Osteoblast (primary cell): ENCODE measurements at regions not wholly inside any gene's neighbourhood (a gene's known extent, or its start where the extent isn't known, plus 50 kb on each side); places are given as distances from the start of the nearest gene placed in this dataset.

Experiments used
- DNase-seq: peaks from one replicate; pipeline ENCODE4 v3.0.0; 2011; ENCODE audit warnings: low spot score, mixed read lengths; ENCODE audit not compliant: insufficient read length; ENCODE audit errors: missing footprints
- H2AFZ ChIP-seq: 2 replicates; pipeline ENCODE4 v1.6.0; 2011; ENCODE audit warnings: mild to moderate bottlenecking, low read length
- H3K27ac ChIP-seq: 2 replicates; pipeline ENCODE4 v1.5.1; 2011; ENCODE audit warnings: mild to moderate bottlenecking, low read depth, low read length, moderate library complexity
- H3K27me3 ChIP-seq: 2 replicates; pipeline ENCODE4 v1.6.0; 2012; ENCODE audit warnings: mild to moderate bottlenecking, control low read depth, inconsistent platforms, low read length, moderate library complexity; ENCODE audit not compliant: insufficient read depth
- H3K36me3 ChIP-seq: 2 replicates; pipeline ENCODE4 v1.5.1; 2011; ENCODE audit warnings: mild to moderate bottlenecking, low read length, control low read depth, moderate library complexity; ENCODE audit not compliant: insufficient read depth
- H3K4me1 ChIP-seq: 2 replicates; pipeline ENCODE4 v1.5.1; 2011; ENCODE audit warnings: mild to moderate bottlenecking, low read length, control low read depth, moderate library complexity; ENCODE audit not compliant: insufficient read depth
- H3K4me2 ChIP-seq: 2 replicates; pipeline ENCODE4 v1.6.0; 2011; ENCODE audit warnings: mild to moderate bottlenecking, low read length; ENCODE audit not compliant: insufficient read depth
- H3K4me3 ChIP-seq: fragments of 200-600 bp; sonication (generic); 3 replicates; pipeline ENCODE4 v1.5.1; 2012; ENCODE audit warnings: mild to moderate bottlenecking, low read length, inconsistent platforms; ENCODE audit not compliant: insufficient read depth
- H3K79me2 ChIP-seq: 2 replicates; pipeline ENCODE4 v1.6.0; 2012; ENCODE audit warnings: mild to moderate bottlenecking, low read length, control low read depth, inconsistent platforms; ENCODE audit not compliant: insufficient read depth
- H3K9me3 ChIP-seq: 2 replicates; pipeline ENCODE4 v1.5.1; 2011; ENCODE audit warnings: low read depth, low read length, control low read depth
- H4K20me1 ChIP-seq: 2 replicates; pipeline ENCODE4 v1.6.0; 2012; ENCODE audit warnings: mild to moderate bottlenecking, low read length, control low read depth; ENCODE audit not compliant: insufficient read depth
- CTCF ChIP-seq: IDR thresholded peaks from 2 replicates; pipeline ENCODE4 v1.5.1; 2011; ENCODE audit warnings: mild to moderate bottlenecking, low read depth, low read length, moderate library complexity; ENCODE audit errors: extremely low read depth

- Histone ChIP-seq H4K20me1 (no peaks in the 10 kb centered on the region), H3K36me3 (no peaks in the 10 kb centered on the region), H3K79me2 (no peaks in the 10 kb centered on the region), H2AFZ (no peak overlapping the region), H3K4me3 (no peak overlapping the region), H3K9me3 (no peaks in the 10 kb centered on the region), H3K4me2 (no peak overlapping the region), H3K27me3 (no peaks in the 10 kb centered on the region), H3K27ac (no peak overlapping the region), H3K4me1 (no peaks in the 10 kb centered on the region)
- no peak for TF ChIP-seq CTCF
- DNase-seq = no peak
Observed at GRCh38 chr4:157459785-157460184, 239.3 kb downstream of the GRIA2 start.

DNA sequence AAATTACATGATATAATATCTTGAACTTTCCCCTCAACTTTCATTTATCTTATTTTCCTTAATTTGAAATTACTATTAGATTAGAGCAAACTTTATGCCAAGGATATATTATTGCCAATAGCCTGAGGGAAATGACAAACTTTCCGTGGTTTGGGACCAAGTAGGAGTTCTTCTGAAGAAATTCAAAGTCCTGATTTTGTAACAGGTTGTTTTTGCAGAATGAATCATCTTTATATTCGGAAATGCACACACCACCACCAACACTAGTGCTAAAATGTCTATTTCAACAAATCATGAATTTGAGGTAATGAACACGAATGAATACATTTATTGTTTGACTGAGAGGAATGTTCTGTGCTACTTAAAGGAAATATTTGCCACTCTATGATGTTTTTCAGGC, 226.7 kb downstream of the GRIA2 start:
- Histone ChIP-seq H3K36me3 (no peaks in the 10 kb centered on the region), H2AFZ (no peak overlapping the region), H3K27ac (no peak overlapping the region), H4K20me1 (no peaks in the 10 kb centered on the region), H3K27me3 (no peaks in the 10 kb centered on the region), H3K9me3 (no peaks in the 10 kb centered on the region), H3K4me1 (no peaks in the 10 kb centered on the region), H3K4me3 (no peak overlapping the region), H3K79me2 (no peaks in the 10 kb centered on the region), H3K4me2 (no peak overlapping the region)
- no peak for TF ChIP-seq CTCF
- no peak for DNase-seq

GRCh38 chr4:157444014-157444413, 223.5 kb downstream of the GRIA2 start:
- no peak for DNase-seq
- no peaks in the 10 kb centered on the region for H3K4me1 ChIP-seq
- H3K27ac ChIP-seq = no peak overlapping the region
- H2AFZ ChIP-seq = no peak overlapping the region
- no peaks in the 10 kb centered on the region for H3K27me3 ChIP-seq
- no peak overlapping the region for H3K4me2 ChIP-seq
- H3K4me3 ChIP-seq = no peak overlapping the region
- no peaks in the 10 kb centered on the region for H3K36me3 ChIP-seq
- no peaks in the 10 kb centered on the region for H3K79me2 ChIP-seq
- H3K9me3 ChIP-seq = no peaks in the 10 kb centered on the region
- TF ChIP-seq CTCF = no peak
- H4K20me1 ChIP-seq = no peaks in the 10 kb centered on the region

DNA sequence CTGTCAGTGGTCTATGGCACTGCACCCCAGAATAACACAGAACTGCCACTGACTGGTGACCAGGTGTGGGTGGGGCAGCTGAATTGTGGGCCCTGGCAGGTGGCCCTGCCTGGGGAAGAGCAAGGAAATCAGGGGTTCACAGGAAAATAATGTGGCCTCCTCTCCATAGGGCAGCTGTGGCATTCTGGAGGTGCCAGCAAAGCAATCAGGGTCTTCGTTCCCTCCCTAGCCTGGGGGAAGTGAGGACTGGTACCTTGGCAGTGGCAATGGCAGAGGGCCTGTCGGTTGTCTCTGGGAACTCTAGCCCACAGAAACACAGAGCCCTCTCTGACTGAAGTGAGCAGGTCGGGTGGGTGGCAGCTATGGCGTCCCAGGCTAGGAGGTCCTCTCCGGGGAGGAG, 223.0 kb downstream of the GRIA2 start:
- Histone ChIP-seq H3K27me3 (no peaks in the 10 kb centered on the region), H3K9me3 (no peaks in the 10 kb centered on the region), H3K79me2 (no peaks in the 10 kb centered on the region), H2AFZ (no peak overlapping the region), H3K4me3 (no peak overlapping the region), H3K27ac (no peak overlapping the region), H3K36me3 (no peaks in the 10 kb centered on the region), H3K4me2 (no peak overlapping the region), H4K20me1 (no peaks in the 10 kb centered on the region), H3K4me1 (no peaks in the 10 kb centered on the region)
- TF ChIP-seq CTCF = no peak
- no peak for DNase-seq
